ENCODE measurements at regions not wholly inside any gene's neighbourhood (a gene's known extent, or its start where the extent isn't known, plus 50 kb on each side); places are given as distances from the start of the nearest gene placed in this dataset.

DNA sequence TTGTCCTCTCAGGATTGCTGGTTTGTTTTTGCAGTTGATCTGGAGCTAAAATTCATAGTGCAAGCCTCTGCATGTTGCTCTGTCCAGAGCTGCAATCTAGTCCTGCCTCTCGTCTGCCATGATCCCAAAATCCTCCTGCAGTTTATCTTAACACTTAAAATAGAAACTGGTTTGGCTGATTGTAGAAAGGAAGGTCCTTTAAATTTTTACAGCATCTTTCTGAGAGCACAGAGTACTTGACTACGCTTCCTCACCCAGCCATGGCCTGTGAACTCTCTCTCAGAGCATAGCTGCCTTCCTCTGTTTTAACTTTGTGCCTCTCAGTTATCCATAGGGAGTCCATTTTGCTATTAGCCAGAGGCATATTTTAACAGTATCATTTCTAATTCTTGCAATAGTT is 877.1 kb downstream of the C12orf50 start:
- no peak overlapping the region for H3K27ac ChIP-seq

DNA sequence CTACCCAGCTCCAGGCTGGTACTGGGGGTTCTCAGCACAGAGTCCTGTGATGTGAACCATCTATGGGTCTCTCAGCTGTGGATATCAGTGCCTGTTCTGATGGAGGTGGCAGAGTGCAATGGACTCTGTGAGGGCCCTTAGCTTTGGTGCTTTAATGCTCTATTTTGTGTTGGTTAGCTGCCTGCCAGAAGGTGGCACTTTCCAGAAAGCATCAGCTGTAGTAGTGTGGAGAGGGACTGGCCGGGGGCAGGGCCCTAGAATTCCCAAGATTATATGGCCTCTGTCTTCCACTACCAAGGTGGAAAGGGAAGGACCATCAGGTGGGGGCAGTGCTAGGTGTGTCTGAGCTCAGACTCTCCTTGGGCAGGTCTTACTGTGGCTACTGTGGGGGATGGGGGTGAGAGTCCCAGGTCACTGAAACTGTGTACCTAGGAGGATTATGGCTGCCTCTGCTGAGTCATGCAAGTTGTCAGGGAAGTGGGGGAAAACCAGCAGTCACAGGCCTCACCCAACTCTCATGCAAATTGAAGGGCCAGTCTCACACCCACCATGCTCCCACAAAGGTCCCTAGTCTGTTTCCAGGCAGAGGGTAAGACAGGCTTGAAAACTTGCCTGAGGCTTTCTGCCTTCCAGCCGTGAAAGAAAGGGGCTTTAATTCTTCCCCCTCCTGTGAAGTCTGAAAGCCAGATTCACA is 878.1 kb downstream of the C12orf50 start:
- TF ChIP-seq, protein P1, sequence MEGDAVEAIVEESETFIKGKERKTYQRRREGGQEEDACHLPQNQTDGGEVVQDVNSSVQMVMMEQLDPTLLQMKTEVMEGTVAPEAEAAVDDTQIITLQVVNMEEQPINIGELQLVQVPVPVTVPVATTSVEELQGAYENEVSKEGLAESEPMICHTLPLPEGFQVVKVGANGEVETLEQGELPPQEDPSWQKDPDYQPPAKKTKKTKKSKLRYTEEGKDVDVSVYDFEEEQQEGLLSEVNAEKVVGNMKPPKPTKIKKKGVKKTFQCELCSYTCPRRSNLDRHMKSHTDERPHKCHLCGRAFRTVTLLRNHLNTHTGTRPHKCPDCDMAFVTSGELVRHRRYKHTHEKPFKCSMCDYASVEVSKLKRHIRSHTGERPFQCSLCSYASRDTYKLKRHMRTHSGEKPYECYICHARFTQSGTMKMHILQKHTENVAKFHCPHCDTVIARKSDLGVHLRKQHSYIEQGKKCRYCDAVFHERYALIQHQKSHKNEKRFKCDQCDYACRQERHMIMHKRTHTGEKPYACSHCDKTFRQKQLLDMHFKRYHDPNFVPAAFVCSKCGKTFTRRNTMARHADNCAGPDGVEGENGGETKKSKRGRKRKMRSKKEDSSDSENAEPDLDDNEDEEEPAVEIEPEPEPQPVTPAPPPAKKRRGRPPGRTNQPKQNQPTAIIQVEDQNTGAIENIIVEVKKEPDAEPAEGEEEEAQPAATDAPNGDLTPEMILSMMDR (conservative IDR thresholded peaks at IDR 0.05) = no peak
- no peak overlapping the region for H3K27ac ChIP-seq

More for the DNA sequence above, 877.1 kb downstream of the C12orf50 start:
- TF ChIP-seq, protein P1 (conservative IDR thresholded peaks at IDR 0.05) = no peak

DNA sequence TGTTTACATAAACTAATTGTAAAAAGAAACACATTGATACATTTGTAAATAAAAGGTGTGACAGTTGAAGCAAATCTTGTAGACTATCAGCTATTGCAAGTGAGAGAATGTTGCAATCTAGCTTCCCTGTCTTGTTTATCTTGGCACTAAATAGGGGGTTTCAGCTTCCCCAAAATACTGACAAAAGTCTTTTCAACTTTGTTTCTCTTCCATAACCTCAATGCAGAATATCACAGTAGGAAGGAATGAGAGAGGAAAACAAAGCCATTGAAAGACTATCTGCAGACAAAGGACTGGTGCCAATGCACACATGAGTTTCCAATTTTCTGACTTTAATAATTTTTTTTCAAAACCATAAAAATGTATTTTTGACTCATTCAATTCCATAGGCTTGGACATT is 886.2 kb upstream of the MGAT4C start:
- TF ChIP-seq, protein P1 (conservative IDR thresholded peaks at IDR 0.05) = no peak

DNA sequence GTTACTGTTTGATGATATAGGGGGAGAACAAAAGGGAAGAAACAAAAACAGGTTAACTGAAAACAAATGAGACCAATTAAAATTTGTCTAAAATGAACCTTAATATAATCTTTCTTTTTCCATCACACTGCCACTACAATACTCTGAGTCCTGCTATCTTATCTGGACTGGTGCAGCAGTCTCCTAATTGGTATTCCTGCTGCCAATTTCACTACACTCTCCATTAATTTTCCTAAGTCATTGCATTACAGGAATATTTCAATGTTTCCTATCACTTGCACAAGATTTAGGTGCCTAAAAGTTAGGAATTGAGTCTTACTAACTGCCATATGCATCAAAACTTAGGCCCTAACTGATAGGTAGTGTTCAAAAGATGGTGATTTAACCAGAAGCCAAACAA is 884.9 kb upstream of the MGAT4C start:
- TF ChIP-seq, protein P1 (conservative IDR thresholded peaks at IDR 0.05) = no peak
- no peak overlapping the region for H3K27ac ChIP-seq

More for the DNA sequence above, 886.2 kb upstream of the MGAT4C start:
- H3K27ac ChIP-seq = no peak overlapping the region

DNA sequence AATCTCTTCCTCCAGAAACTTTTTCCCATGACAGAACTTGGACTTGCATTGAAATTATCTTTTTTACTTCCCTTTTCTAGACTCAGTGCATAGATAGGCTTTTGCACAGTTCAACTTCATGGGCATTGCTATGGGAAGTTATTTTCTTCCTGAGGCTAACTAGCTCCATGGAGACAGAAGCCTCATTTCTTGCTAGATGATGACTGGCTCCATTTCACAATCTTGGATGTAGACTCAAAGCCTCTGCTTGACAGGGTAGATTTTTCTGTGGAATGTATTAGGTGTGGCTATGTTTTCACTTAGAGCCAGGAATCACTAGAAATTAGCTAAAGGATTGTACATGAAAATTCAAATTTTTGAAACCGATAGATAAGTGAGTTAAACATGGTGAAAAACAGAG is 884.1 kb upstream of the MGAT4C start:
- TF ChIP-seq, protein P1 (conservative IDR thresholded peaks at IDR 0.05) = no peak
- no peak overlapping the region for H3K27ac ChIP-seq

DNA sequence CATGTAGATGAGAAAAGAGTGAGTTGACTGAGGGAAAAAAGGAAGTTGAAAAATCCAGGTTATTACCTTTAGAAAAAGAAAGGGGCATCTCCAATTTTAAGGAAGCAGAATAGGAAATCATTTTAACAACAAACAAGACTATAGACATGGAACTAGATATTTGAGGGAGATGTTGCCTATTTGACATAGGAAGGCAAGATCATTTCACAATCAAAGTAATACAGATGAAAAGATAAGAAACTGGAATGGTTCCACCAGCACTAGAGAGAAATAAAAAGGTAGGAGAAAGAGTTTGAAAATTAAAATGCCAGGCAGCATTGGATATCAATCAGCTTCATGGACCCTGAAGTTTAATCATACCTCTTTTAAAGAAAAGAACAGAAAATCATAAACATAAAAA is 881.0 kb upstream of the MGAT4C start:
- no peak overlapping the region for H3K27ac ChIP-seq
- TF ChIP-seq, protein P1 (conservative IDR thresholded peaks at IDR 0.05) = no peak

DNA sequence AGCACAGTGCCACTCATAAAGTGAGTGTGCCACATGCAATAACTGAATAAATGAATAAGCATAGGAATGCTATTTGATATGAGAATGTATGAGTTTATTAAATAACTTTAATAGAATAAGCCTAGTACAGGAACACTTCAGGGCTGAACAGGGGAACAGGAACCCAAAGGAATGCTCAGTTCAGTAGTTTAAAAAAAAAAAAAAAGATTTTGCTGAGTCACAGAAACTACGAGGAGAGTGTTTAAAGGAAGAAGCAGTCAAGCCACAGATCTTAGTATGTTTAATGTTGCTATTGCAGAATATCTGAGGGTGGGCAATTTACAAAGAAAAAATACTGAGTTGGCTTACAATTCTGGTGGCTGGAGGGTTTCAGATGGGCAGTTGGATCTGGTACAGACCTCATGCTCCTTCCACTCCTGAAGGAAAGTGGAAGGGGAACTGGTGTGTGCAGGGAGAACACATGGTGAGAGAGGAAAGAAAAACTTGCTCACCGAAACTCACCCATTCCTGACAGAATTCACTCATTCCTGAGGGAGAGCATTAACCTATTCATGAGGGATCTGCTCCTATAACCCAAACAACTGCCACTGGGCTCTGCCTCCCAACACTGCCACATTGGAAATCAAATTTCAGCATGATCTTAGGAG is 880.3 kb upstream of the MGAT4C start:
- no peak overlapping the region for H3K27ac ChIP-seq
- TF ChIP-seq, protein P1 (conservative IDR thresholded peaks at IDR 0.05) = no peak
